ENCODE measurements at regions not wholly inside any gene's neighbourhood (a gene's known extent, or its start where the extent isn't known, plus 50 kb on each side); places are given as distances from the start of the nearest gene placed in this dataset.

DNA sequence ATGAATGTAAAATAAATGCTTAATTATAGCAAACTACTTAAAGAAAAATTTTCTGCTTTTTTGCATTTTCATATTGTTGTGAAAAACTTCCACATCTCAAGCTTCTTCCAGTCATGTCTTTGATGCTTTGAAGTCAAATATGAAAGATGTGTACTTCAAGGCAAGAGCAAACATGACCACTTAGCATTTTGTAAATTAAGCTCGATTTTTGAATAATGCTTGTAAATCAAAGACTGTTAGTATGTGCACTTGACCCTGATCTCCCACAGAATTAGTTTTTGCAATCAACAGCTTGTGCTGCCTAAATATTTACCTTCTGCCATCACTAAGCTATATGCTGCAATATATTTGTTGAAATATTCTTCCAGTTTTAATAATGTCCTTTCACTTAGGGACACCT, 486.1 kb upstream of the ID2 start:
- TF ChIP-seq CTCF (IDR thresholded peaks at IDR 0.05) (no peak), POLR2A (IDR thresholded peaks at IDR 0.05) (no peak), POLR2AphosphoS5 (IDR thresholded peaks at IDR 0.05) (no peak), EP300 (IDR thresholded peaks at IDR 0.05) (no peak)
